HEK293 (cell line): ENCODE measurements at regions not wholly inside any gene's neighbourhood (a gene's known extent, or its start where the extent isn't known, plus 50 kb on each side); places are given as distances from the start of the nearest gene placed in this dataset.

ENCODE experiments used
- CTCF ChIA-PET: fragments of 350-600 bp; formaldehyde crosslinking; extraction: SDS; loops from one replicate; lab custom pipeline; 2021; ENCODE audit warnings: antibody characterized with exemption; lab: Yijun Ruan, JAX
- POLR2A ChIA-PET: fragments of 300-600 bp; formaldehyde crosslinking; extraction: SDS; loops from one replicate; lab custom pipeline; 2020; ENCODE audit warnings: antibody characterized with exemption, inconsistent platforms; lab: Yijun Ruan, JAX
- H3K27ac ChIP-seq: fragments of 200-500 bp; sonication (Bioruptor generic); 2 replicates; pipeline ENCODE4 v1.5.1; 2014; ENCODE audit warnings: low read depth, low read length, control low read depth, inconsistent platforms; ENCODE audit errors: extremely low read depth
- H3K36me3 ChIP-seq, 2 experiments: fragments of 200-500 bp in 1 of 2; sonication (Bioruptor generic) in 1 of 2; 1 replicate in 1 of 2; 2 replicates in 1 of 2; pipeline ENCODE4 v1.5.1; 2014 to 2017; ENCODE audit warnings: inconsistent platforms in 2 of 2, low read length in 2 of 2; ENCODE audit not compliant: control insufficient read depth in 2 of 2, insufficient read depth in 1 of 2
- H3K4me1 ChIP-seq: fragments of 200-500 bp; sonication (Bioruptor generic); 2 replicates; pipeline ENCODE4 v1.5.1; 2014; ENCODE audit warnings: mild to moderate bottlenecking, low read length, inconsistent platforms; ENCODE audit not compliant: control insufficient read depth, insufficient read depth
- H3K4me3 ChIP-seq: 2 replicates; pipeline ENCODE4 v1.5.1; 2011; ENCODE audit warnings: low read depth, mild to moderate bottlenecking, control low read depth, low read length, moderate library complexity
- H3K9me3 ChIP-seq: fragments of 200-500 bp; sonication (Bioruptor generic); 2 replicates; pipeline ENCODE4 v1.5.1; 2014; ENCODE audit warnings: low read depth, low read length, inconsistent platforms; ENCODE audit not compliant: control insufficient read depth, insufficient read depth
- PRDM10 ChIP-seq: fragments of 450-650 bp; formaldehyde crosslinking; IDR thresholded peaks from 2 replicates; pipeline ENCODE4 v1.5.1; 2016; ENCODE audit warnings: missing biosample characterization, missing genetic modification characterization
- PRDM2 ChIP-seq: fragments of 450-650 bp; formaldehyde crosslinking; IDR thresholded peaks from 2 replicates; pipeline ENCODE4 v1.5.1; 2016; ENCODE audit warnings: missing biosample characterization, missing genetic modification characterization, borderline replicate concordance
- ZBTB49 ChIP-seq: fragments of 450-650 bp; formaldehyde crosslinking; IDR thresholded peaks from 2 replicates; pipeline ENCODE4 v1.5.1; 2016; ENCODE audit warnings: missing biosample characterization, missing genetic modification characterization, low read depth
- ZIC2 ChIP-seq: fragments of 450-650 bp; formaldehyde crosslinking; IDR thresholded peaks from 2 replicates; pipeline ENCODE4 v1.5.1; 2016; ENCODE audit warnings: missing biosample characterization, missing genetic modification characterization
- ZNF112 ChIP-seq: fragments of 450-650 bp; formaldehyde crosslinking; IDR thresholded peaks from 2 replicates; pipeline ENCODE4 v1.5.0; 2017; ENCODE audit warnings: missing biosample characterization, missing genetic modification characterization
- ZNF121 ChIP-seq: fragments of 450-650 bp; formaldehyde crosslinking; IDR thresholded peaks from 2 replicates; pipeline ENCODE4 v1.5.1; 2016; ENCODE audit warnings: missing biosample characterization, missing genetic modification characterization
- ZNF239 ChIP-seq: fragments of 450-650 bp; formaldehyde crosslinking; IDR thresholded peaks from 2 replicates; pipeline ENCODE4 v1.5.1; 2016; ENCODE audit warnings: missing biosample characterization, missing genetic modification characterization
- ZNF513 ChIP-seq: fragments of 450-650 bp; IDR thresholded peaks from 2 replicates; pipeline ENCODE4 v1.5.1; 2018; ENCODE audit warnings: missing biosample characterization, missing genetic modification characterization
- ZNF626 ChIP-seq: fragments of 450-650 bp; sonication (Bioruptor Pico); formaldehyde crosslinking; IDR thresholded peaks from 2 replicates; pipeline ENCODE4 v1.5.1; 2018; ENCODE audit warnings: missing biosample characterization, missing genetic modification characterization, inconsistent platforms
- ZNF768 ChIP-seq: fragments of 450-650 bp; formaldehyde crosslinking; IDR thresholded peaks from 2 replicates; pipeline ENCODE4 v1.5.1; 2018; ENCODE audit warnings: missing biosample characterization, mild to moderate bottlenecking, missing genetic modification characterization
- ZNF777 ChIP-seq: fragments of 450-650 bp; formaldehyde crosslinking; IDR thresholded peaks from 2 replicates; pipeline ENCODE4 v1.5.1; 2017; ENCODE audit warnings: missing biosample characterization, missing genetic modification characterization, borderline replicate concordance

- TF ChIP-seq ZIC2 (tag by site-specific recombination) (no peak), ZNF239 (tag by site-specific recombination) (no peak), ZBTB49 (no peak)
- TF ChIP-seq, all 188 proteins: peak for 0
Measured at GRCh38 chr10:33815776-33816175, 481.3 kb upstream of the NRP1 start (continued).

GRCh38 chr10:33813871-33814270 lies 479.4 kb upstream of the NRP1 start:
- ChIA-PET CTCF (no interaction called here), POLR2A (no interaction called here)
- Histone ChIP-seq H3K27ac (no peak overlapping the region), H3K36me3 (no peaks in the 10 kb centered on the region), H3K4me3 (no peak overlapping the region), H3K9me3 (no peaks in the 10 kb centered on the region), H3K4me1 (no peaks in the 10 kb centered on the region)
- no peak for TF ChIP-seq ZNF513 (tag by site-specific recombination)
- no peak for TF ChIP-seq ZNF768 (tag by site-specific recombination)
- no peak for TF ChIP-seq ZNF626 (tag by site-specific recombination)
- no peak for TF ChIP-seq PRDM2
- TF ChIP-seq ZNF777 (tag by site-specific recombination): no peak
- no peak for TF ChIP-seq ZNF112
- no peak for TF ChIP-seq PRDM10 (tag by site-specific recombination)
- TF ChIP-seq ZNF121 (tag by site-specific recombination): no peak
